ENCODE measurements at regions not wholly inside any gene's neighbourhood (a gene's known extent, or its start where the extent isn't known, plus 50 kb on each side); places are given as distances from the start of the nearest gene placed in this dataset.

- TF ChIP-seq, protein P1, sequence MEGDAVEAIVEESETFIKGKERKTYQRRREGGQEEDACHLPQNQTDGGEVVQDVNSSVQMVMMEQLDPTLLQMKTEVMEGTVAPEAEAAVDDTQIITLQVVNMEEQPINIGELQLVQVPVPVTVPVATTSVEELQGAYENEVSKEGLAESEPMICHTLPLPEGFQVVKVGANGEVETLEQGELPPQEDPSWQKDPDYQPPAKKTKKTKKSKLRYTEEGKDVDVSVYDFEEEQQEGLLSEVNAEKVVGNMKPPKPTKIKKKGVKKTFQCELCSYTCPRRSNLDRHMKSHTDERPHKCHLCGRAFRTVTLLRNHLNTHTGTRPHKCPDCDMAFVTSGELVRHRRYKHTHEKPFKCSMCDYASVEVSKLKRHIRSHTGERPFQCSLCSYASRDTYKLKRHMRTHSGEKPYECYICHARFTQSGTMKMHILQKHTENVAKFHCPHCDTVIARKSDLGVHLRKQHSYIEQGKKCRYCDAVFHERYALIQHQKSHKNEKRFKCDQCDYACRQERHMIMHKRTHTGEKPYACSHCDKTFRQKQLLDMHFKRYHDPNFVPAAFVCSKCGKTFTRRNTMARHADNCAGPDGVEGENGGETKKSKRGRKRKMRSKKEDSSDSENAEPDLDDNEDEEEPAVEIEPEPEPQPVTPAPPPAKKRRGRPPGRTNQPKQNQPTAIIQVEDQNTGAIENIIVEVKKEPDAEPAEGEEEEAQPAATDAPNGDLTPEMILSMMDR (IDR thresholded peaks at IDR 0.05 in 4 of 5, conservative IDR thresholded peaks at IDR 0.05 in 1 of 5), result no peak
- no peak for TF ChIP-seq POLR2A (IDR thresholded peaks at IDR 0.05)
Observed at GRCh38 chr1:88053065-88053464, 631.0 kb upstream of the PKN2 start.

Data from gastrocnemius medialis (tissue), 4 donors.